ENCODE measurements at regions not wholly inside any gene's neighbourhood (a gene's known extent, or its start where the extent isn't known, plus 50 kb on each side); places are given as distances from the start of the nearest gene placed in this dataset.
"Not testable (repeated sequence)": the region's sequence is repeated elsewhere in the genome, so short reads cannot be mapped to it uniquely, and the experiment has no call there.

GRCh38 chr3:195669310-195669709, 51.5 kb upstream of the MUC20 start:
- ATAC-seq: peak in 1 of 4 donors; percentile 15
- H3K9me3 ChIP-seq; H3K27me3 ChIP-seq (ENCODE audit: insufficient read depth in 3 of 3, low read length in 2 of 3); H3K27ac ChIP-seq; DNase-seq; intact Hi-C loops (cut with DNase I); H3K4me1 ChIP-seq; H3K4me3 ChIP-seq: not testable (repeated sequence)
- peaks cover 0 to 83% of the 10 kb centered on the region in 2 donors for H3K36me3 ChIP-seq (ENCODE audit: insufficient read depth in 1 of 2, low read depth in 1 of 2)
- 73 to 88% (median 77%) methylated on average over 11 to 12 of the region's 13 CpGs for WGBS, 3 donors

GRCh38 chr3:195668131-195668766, 52.5 kb upstream of the MUC20 start:
- 84 to 88% (median 88%) methylated on average over 24 of the region's 24 CpGs for WGBS, 3 donors
- H3K4me1 ChIP-seq; intact Hi-C loops (cut with DNase I); ATAC-seq; H3K27ac ChIP-seq; H3K27me3 ChIP-seq (ENCODE audit: insufficient read depth in 3 of 3, low read length in 2 of 3); DNase-seq; H3K9me3 ChIP-seq; H3K4me3 ChIP-seq: not testable (repeated sequence)
- peaks cover 0 to 83% of the 10 kb centered on the region in 2 donors for H3K36me3 ChIP-seq (ENCODE audit: insufficient read depth in 1 of 2, low read depth in 1 of 2)

DNA sequence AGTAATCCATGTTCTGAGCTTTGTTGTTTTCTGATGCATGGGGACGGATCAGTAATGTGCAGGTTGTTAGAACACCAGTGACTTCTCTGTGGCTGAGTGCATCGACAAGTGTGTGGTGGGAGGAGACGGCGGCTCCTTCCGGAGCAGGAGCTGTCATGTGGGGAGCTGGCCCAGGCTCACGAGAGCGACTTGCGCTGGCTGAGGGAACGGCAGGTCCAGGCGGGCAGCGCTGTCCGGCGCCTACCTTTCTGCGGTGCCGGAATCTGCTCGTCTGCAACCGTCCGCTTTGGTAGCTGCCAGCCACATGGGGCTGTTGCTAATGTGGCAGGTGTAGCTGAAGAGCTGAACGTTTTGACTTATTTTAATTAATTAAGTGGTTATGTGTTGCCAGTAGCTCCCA, 55.5 kb upstream of the MUC20 start:
- intact Hi-C loops (cut with DNase I); H3K4me1 ChIP-seq; H3K27ac ChIP-seq; H3K27me3 ChIP-seq (ENCODE audit: insufficient read depth in 3 of 3, low read length in 2 of 3); DNase-seq; H3K4me3 ChIP-seq; H3K9me3 ChIP-seq: not testable (repeated sequence)
- ATAC-seq: peak in 1 of 4 donors; percentile 23
- peaks cover 0 to 55% of the 10 kb centered on the region in 2 donors for H3K36me3 ChIP-seq (ENCODE audit: insufficient read depth in 1 of 2, low read depth in 1 of 2)
- WGBS, 3 donors: 88 to 90% (median 90%) methylated on average over 11 to 19 of the region's 19 CpGs

GRCh38 chr3:195664131-195664530, 56.6 kb upstream of the MUC20 start:
- WGBS, 3 donors: 89 to 94% (median 91%) methylated on average over 12 of the region's 12 CpGs
- ATAC-seq: peak in 2 of 4 donors; percentile 48 to 72
- intact Hi-C loops (cut with DNase I): not testable (repeated sequence)

GRCh38 chr3:195659136-195659533, 61.6 kb upstream of the MUC20 start:
- ATAC-seq: peak in 1 of 4 donors; percentile 16
- WGBS, 3 donors: 50 to 87% methylated on average over 1 to 2 of the region's 7 CpGs; no CpG with 5 or more reads in 1 of the 3 donors
- H3K27ac ChIP-seq; H3K36me3 ChIP-seq (ENCODE audit: insufficient read depth in 1 of 2, low read depth in 1 of 2); H3K9me3 ChIP-seq; H3K4me1 ChIP-seq; H3K27me3 ChIP-seq (ENCODE audit: insufficient read depth in 3 of 3, low read length in 2 of 3); DNase-seq; intact Hi-C loops (cut with DNase I): not testable (repeated sequence)
- H3K4me3 ChIP-seq: peak overlapping the region; percentile 74

More at GRCh38 chr3:195664131-195664530, 56.6 kb upstream of the MUC20 start:
- not testable (repeated sequence) for H3K27ac ChIP-seq; H3K27me3 ChIP-seq (ENCODE audit: insufficient read depth in 3 of 3, low read length in 2 of 3); H3K4me1 ChIP-seq; H3K9me3 ChIP-seq; H3K4me3 ChIP-seq; DNase-seq
- H3K36me3 ChIP-seq (ENCODE audit: insufficient read depth in 1 of 2, low read depth in 1 of 2): peaks cover 0 to 44% of the 10 kb centered on the region in 2 donors

DNA sequence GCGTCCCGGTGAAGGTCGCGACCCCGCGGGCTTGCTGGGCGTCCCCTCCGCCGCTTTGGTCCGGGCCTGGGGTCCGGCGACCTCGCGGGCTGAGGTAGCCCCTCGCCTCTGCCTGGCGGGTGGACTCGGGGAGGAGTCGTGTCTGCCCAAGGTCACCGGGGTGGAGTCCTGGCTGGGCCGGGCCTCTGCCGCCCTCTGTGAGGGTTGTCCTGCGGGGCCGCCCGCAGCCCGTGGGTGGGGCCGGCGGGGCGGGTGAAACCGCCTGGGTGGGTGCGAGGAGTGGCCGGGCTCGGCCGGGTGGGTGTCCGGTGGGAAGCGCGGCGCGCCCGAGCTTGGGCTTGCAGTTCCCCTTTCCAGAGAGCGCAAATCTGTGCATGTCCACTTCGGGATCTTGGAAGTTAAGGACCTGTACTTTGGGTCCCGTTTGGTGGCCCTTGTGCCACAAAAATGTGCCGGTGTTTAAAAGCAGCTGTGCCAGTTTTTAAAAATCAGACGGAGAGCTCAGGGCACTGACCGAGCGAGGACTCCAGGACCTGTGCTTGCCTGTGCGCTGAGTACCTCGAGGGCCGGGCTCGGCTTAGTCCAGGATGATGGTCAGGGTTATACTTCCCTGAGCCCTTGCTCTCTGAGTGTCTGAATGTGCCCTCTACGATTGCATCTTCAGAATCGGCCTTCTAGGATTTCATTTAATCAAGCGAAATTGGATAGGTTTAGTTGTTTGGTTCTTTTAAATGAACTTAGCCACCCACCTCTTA, 62.2 kb upstream of the MUC20 start:
- DNase-seq; H3K4me1 ChIP-seq; intact Hi-C loops (cut with DNase I); H3K36me3 ChIP-seq (ENCODE audit: insufficient read depth in 1 of 2, low read depth in 1 of 2); H3K27me3 ChIP-seq (ENCODE audit: insufficient read depth in 3 of 3, low read length in 2 of 3); H3K9me3 ChIP-seq: not testable (repeated sequence)
- peak overlapping the region; percentile 74 for H3K4me3 ChIP-seq
- H3K27ac ChIP-seq: peak overlapping the region; percentile 84
- peak; percentile 71 to 91 (median 80) for ATAC-seq
- WGBS, 3 donors: 2 to 3% (median 3%) methylated on average over 3 to 24 of the region's 53 CpGs

GRCh38 chr3:195657475-195658372, 63.1 kb upstream of the MUC20 start:
- intact Hi-C loops (cut with DNase I); H3K9me3 ChIP-seq; H3K27me3 ChIP-seq (ENCODE audit: insufficient read depth in 3 of 3, low read length in 2 of 3); H3K4me1 ChIP-seq; H3K36me3 ChIP-seq (ENCODE audit: insufficient read depth in 1 of 2, low read depth in 1 of 2): not testable (repeated sequence)
- WGBS, 3 donors: 4 to 12% (median 5%) methylated on average over 36 to 95 of the region's 99 CpGs
- DNase-seq (peak in 1 of 2 donors; percentile 94), ATAC-seq (peak; percentile 84 to 96 (median 94))
- peak overlapping the region; percentile 84 for H3K27ac ChIP-seq
- H3K4me3 ChIP-seq: peak overlapping the region; percentile 74

GRCh38 chr3:195656091-195656490, 64.7 kb upstream of the MUC20 start:
- WGBS, 3 donors: 85 to 88% (median 87%) methylated on average over 13 to 16 of the region's 16 CpGs
- H3K4me1 ChIP-seq; H3K4me3 ChIP-seq; H3K9me3 ChIP-seq; ATAC-seq; H3K27ac ChIP-seq; H3K36me3 ChIP-seq (ENCODE audit: insufficient read depth in 1 of 2, low read depth in 1 of 2); DNase-seq; intact Hi-C loops (cut with DNase I); H3K27me3 ChIP-seq (ENCODE audit: insufficient read depth in 3 of 3, low read length in 2 of 3): not testable (repeated sequence)

DNA sequence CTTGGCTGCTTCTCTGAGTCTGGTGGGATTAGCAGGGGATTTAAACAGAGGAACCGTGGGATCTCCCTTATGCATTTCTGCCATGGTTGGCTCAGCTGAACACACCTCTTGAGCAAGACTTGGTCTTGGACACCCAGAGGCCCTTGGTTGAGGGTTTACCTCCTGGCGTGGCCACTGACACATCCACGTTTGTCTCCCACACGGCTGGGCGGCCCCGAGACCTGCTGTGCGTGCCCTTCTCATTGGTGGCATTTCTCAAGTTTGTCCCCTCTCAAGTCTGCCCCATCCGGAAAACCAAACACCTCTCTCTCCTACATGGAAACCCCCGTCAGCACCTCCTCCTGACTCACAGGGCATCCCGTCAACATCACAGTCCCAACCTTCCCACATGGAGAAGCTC, 66.0 kb upstream of the MUC20 start:
- ATAC-seq; intact Hi-C loops (cut with DNase I); H3K4me3 ChIP-seq; H3K4me1 ChIP-seq; H3K27me3 ChIP-seq (ENCODE audit: insufficient read depth in 3 of 3, low read length in 2 of 3); H3K9me3 ChIP-seq; H3K27ac ChIP-seq; DNase-seq; H3K36me3 ChIP-seq (ENCODE audit: insufficient read depth in 1 of 2, low read depth in 1 of 2): not testable (repeated sequence)
- 76 to 83% methylated on average over 4 to 5 of the region's 10 CpGs; no CpG with 5 or more reads in 1 of the 3 donors for WGBS, 3 donors

- intact Hi-C loops (cut with DNase I); H3K36me3 ChIP-seq (ENCODE audit: insufficient read depth in 1 of 2, low read depth in 1 of 2); ATAC-seq; H3K9me3 ChIP-seq; H3K27me3 ChIP-seq (ENCODE audit: insufficient read depth in 3 of 3, low read length in 2 of 3); DNase-seq; H3K27ac ChIP-seq; H3K4me3 ChIP-seq; H3K4me1 ChIP-seq: not testable (repeated sequence)
- 85 to 88% (median 86%) methylated on average over 9 to 14 of the region's 15 CpGs for WGBS, 3 donors
These were observed 66.6 kb upstream of the MUC20 start for GRCh38 chr3:195654138-195654537.
